Upper lobe of left lung (tissue), 6 donors: ENCODE measurements at regions not wholly inside any gene's neighbourhood (a gene's known extent, or its start where the extent isn't known, plus 50 kb on each side); places are given as distances from the start of the nearest gene placed in this dataset.

Experiments
- ATAC-seq, 2 donors: fragments of 200-7000 bp; cut with Tn5 transposase; one replicate each; pipeline ENCODE4 v1.9.1; 2022; ENCODE audit warnings: mild to moderate bottlenecking in 2 of 2, moderate library complexity in 2 of 2; ENCODE audit not compliant: low FRiP score in 2 of 2
- DNase-seq, 2 donors: peaks; one replicate each; pipeline ENCODE4 v3.0.0-alpha.2; 2019 to 2020
- H3K27ac ChIP-seq, 4 donors: fragments of 200-600 bp; sonication (generic); one replicate each; pipeline ENCODE4 v1.5.1; 2016 to 2019
- H3K27me3 ChIP-seq, 4 donors: fragments of 200-600 bp; sonication (generic); one replicate each; pipeline ENCODE4 v1.5.1; 2017 to 2019
- H3K36me3 ChIP-seq, 4 donors: fragments of 200-600 bp; sonication (generic); one replicate each; pipeline ENCODE4 v1.5.1; 2016 to 2019
- H3K4me1 ChIP-seq, 4 donors: fragments of 200-600 bp; sonication (generic); one replicate each; pipeline ENCODE4 v1.5.1; 2018 to 2019
- H3K4me3 ChIP-seq, 4 donors: fragments of 200-600 bp; sonication (generic); one replicate each; pipeline ENCODE4 v1.5.1; 2017 to 2019; ENCODE audit warnings: mild to moderate bottlenecking in 2 of 4, moderate library complexity in 1 of 4
- H3K9me3 ChIP-seq, 4 donors: fragments of 200-600 bp; sonication (generic); one replicate each; pipeline ENCODE4 v1.5.1; 2018 to 2019
- CTCF ChIP-seq, 6 experiments: fragments of 450-650 bp in 4 of 6; fragments of 200-600 bp in 2 of 6; sonication (generic) in 2 of 6; IDR thresholded peaks; one replicate each; pipeline ENCODE4 v1.5.1; 2016 to 2019; ENCODE audit warnings: antibody characterized with exemption in 6 of 6
- EP300 ChIP-seq, 4 donors: sonication (generic); formaldehyde crosslinking; IDR thresholded peaks; one replicate each; pipeline ENCODE4 v1.5.1; 2017; ENCODE audit warnings: antibody characterized with exemption in 4 of 4, control low read depth in 2 of 4
- POLR2A ChIP-seq, 4 donors: fragments of 450-650 bp; IDR thresholded peaks; one replicate each; pipeline ENCODE4 v1.5.1; 2016 to 2017; ENCODE audit warnings: antibody characterized with exemption in 4 of 4, mild to moderate bottlenecking in 2 of 4
- POLR2AphosphoS5 ChIP-seq, 2 donors: sonication (generic); formaldehyde crosslinking; IDR thresholded peaks; one replicate each; pipeline ENCODE4 v1.5.1; 2017; ENCODE audit warnings: antibody characterized with exemption in 2 of 2
- WGBS, 2 donors: methylation state at CpG; one replicate each; pipeline ENCODE4 v1.1.5; 2017 to 2018; 5-methylcytosine and 5-hydroxymethylcytosine counted together
- small RNA-seq, 4 donors: library from RNA; depleted of rRNA; stranded (forward); fragments of <200 nt; gene quantifications; one replicate each; pipeline ENCODE3, GENCODE V24; 2016
- donor health status: DM: no; HTN: no; CAD: no; lungs with moderate emphysema.
- donor health status: DM: no; HTN: yes; CAD: no; lungs with severe emphysema.

GRCh38 chr14:30813216-30813615, 61.1 kb upstream of the COCH start:
- Histone ChIP-seq H3K36me3 (no peaks in the 10 kb centered on the region), H3K27me3 (no peaks in the 10 kb centered on the region), H3K4me1 (no peaks in the 10 kb centered on the region), H3K27ac (no peak overlapping the region), H3K4me3 (no peak overlapping the region), H3K9me3 (no peaks in the 10 kb centered on the region)
- no peak for TF ChIP-seq POLR2AphosphoS5 (IDR thresholded peaks at IDR 0.05)
- TF ChIP-seq POLR2A (IDR thresholded peaks at IDR 0.05), result no peak
- no peak for TF ChIP-seq CTCF (IDR thresholded peaks at IDR 0.05)
- TF ChIP-seq EP300 (IDR thresholded peaks at IDR 0.05), result no peak
- WGBS, 2 donors, result 69 to 79% methylated on average over 5 of the region's 5 CpGs
- DNase-seq, result no peak
- ATAC-seq, result no peak

- H3K4me3 ChIP-seq, result no peak overlapping the region
- no peaks in the 10 kb centered on the region for H3K4me1 ChIP-seq
Observed at GRCh38 chr14:30820674-30821073, 53.7 kb upstream of the COCH start.

GRCh38 chr14:30822080-30822571, 52.2 kb upstream of the COCH start:
- 61 to 62% methylated on average over 7 of the region's 7 CpGs for WGBS, 2 donors
- Histone ChIP-seq H3K9me3 (peaks cover 4 to 20% (median 9%) of the 10 kb centered on the region in 4 donors), H3K4me3 (no peak overlapping the region), H3K27me3 (no peaks in the 10 kb centered on the region), H3K27ac (no peak overlapping the region), H3K4me1 (no peaks in the 10 kb centered on the region), H3K36me3 (no peaks in the 10 kb centered on the region)
- no peak for TF ChIP-seq EP300 (IDR thresholded peaks at IDR 0.05)
- no peak for TF ChIP-seq POLR2A (IDR thresholded peaks at IDR 0.05)
- no peak for TF ChIP-seq CTCF (IDR thresholded peaks at IDR 0.05)
- TF ChIP-seq POLR2AphosphoS5 (IDR thresholded peaks at IDR 0.05), result no peak
- ATAC-seq, result no peak
- DNase-seq, result no peak

More at GRCh38 chr14:30820674-30821073, 53.7 kb upstream of the COCH start:
- ATAC-seq (no peak), DNase-seq (no peak)
- TF ChIP-seq EP300 (IDR thresholded peaks at IDR 0.05), result no peak
- no peak for TF ChIP-seq POLR2AphosphoS5 (IDR thresholded peaks at IDR 0.05)
- no peak for TF ChIP-seq POLR2A (IDR thresholded peaks at IDR 0.05)
- TF ChIP-seq CTCF (IDR thresholded peaks at IDR 0.05), result no peak
- H3K27ac ChIP-seq, result no peak overlapping the region
- no peaks in the 10 kb centered on the region for H3K36me3 ChIP-seq
- H3K27me3 ChIP-seq, result no peaks in the 10 kb centered on the region
- H3K9me3 ChIP-seq, result peaks cover 0 to 8% (median under 1%) of the 10 kb centered on the region in 4 donors
- 91 to 94% methylated on average over 4 of the region's 4 CpGs for WGBS, 2 donors

Small RNA genes in the stretch of these regions (small RNA-seq; reads per million reads assigned to genes)
- 0 reads per million in 4 donors for gene AL049830.2
